ENCODE measurements at regions not wholly inside any gene's neighbourhood (a gene's known extent, or its start where the extent isn't known, plus 50 kb on each side); places are given as distances from the start of the nearest gene placed in this dataset.

- TF ChIP-seq CTCF (conservative IDR thresholded peaks at IDR 0.05 in 1 of 2, IDR thresholded peaks at IDR 0.05 in 1 of 2; ENCODE audit: extremely low read depth in 1 of 2, insufficient read depth in 1 of 2, low read depth in 1 of 2, low read length in 2 of 2) (no peak), EZH2 (IDR thresholded peaks at IDR 0.05; ENCODE audit: borderline replicate concordance, low read length) (no peak)
Observed at GRCh38 chr15:96237002-96237401, 93.5 kb upstream of the NR2F2 start.
